ENCODE measurements at regions not wholly inside any gene's neighbourhood (a gene's known extent, or its start where the extent isn't known, plus 50 kb on each side); places are given as distances from the start of the nearest gene placed in this dataset.

- H3K4me2 ChIP-seq: no peak overlapping the region
- H3K9ac ChIP-seq: no peak overlapping the region
- no peaks in the 10 kb centered on the region for H3K4me1 ChIP-seq
- Mint-ChIP-seq H3K9me3 (peaks cover 4% of the 10 kb centered on the region), H3K27me3 (ENCODE audit: insufficient read depth, low read depth) (peaks cover 2% of the 10 kb centered on the region), H3K4me1 (peaks cover 13% of the 10 kb centered on the region), H3K36me3 (no peaks in the 10 kb centered on the region), H3K4me3 (no peak overlapping the region), H3K27ac (peak overlapping the region; percentile 65)
- no peaks in the 10 kb centered on the region for H3K36me3 ChIP-seq
- no peaks in the 10 kb centered on the region for H4K20me1 ChIP-seq (ENCODE audit: low read depth)
- no peak overlapping the region for H3K27ac ChIP-seq
- peak; percentile 16 for DNase-seq (ENCODE audit: low spot score)
- no peaks in the 10 kb centered on the region for H3K9me3 ChIP-seq (ENCODE audit: low read depth)
- H3F3A ChIP-seq (ENCODE audit: low read depth): no peaks in the 10 kb centered on the region
- TF ChIP-seq EZH2 (IDR thresholded peaks at IDR 0.05): no peak
- TF ChIP-seq EZH2phosphoT487 (IDR thresholded peaks at IDR 0.05): no peak
- TF ChIP-seq, protein P1, sequence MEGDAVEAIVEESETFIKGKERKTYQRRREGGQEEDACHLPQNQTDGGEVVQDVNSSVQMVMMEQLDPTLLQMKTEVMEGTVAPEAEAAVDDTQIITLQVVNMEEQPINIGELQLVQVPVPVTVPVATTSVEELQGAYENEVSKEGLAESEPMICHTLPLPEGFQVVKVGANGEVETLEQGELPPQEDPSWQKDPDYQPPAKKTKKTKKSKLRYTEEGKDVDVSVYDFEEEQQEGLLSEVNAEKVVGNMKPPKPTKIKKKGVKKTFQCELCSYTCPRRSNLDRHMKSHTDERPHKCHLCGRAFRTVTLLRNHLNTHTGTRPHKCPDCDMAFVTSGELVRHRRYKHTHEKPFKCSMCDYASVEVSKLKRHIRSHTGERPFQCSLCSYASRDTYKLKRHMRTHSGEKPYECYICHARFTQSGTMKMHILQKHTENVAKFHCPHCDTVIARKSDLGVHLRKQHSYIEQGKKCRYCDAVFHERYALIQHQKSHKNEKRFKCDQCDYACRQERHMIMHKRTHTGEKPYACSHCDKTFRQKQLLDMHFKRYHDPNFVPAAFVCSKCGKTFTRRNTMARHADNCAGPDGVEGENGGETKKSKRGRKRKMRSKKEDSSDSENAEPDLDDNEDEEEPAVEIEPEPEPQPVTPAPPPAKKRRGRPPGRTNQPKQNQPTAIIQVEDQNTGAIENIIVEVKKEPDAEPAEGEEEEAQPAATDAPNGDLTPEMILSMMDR (IDR thresholded peaks at IDR 0.05): peak; percentile 31
- peaks cover 9% of the 10 kb centered on the region for H3K27me3 ChIP-seq
- H3K4me3 ChIP-seq: no peak overlapping the region
- H2AFZ ChIP-seq (replicated peaks): no peak overlapping the region
- H3K79me2 ChIP-seq (ENCODE audit: low read depth): no peaks in the 10 kb centered on the region
Measured at GRCh38 chr6:166712286-166713228, 85.5 kb upstream of the RPS6KA2 start.

DNA sequence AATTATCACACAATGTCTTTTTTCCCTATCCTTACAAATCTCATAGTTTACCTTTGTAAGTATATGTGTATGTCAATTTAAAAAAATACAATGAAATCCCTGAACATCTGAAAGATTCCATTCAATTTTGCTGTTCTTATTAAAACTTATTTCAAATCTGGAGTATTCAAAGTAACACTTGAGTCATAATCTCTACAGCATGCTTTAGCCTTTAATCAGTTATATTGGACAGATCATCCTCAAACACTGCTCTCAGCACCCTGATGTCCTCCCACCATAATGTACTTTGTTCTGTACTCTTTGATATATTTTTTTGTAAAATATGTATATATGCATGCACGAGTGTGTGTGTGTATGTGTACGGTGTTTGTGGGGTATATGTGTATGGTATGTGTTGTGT lies 83.0 kb upstream of the RPS6KA2 start:
- H3K4me3 Mint-ChIP-seq: no peak overlapping the region

DNA sequence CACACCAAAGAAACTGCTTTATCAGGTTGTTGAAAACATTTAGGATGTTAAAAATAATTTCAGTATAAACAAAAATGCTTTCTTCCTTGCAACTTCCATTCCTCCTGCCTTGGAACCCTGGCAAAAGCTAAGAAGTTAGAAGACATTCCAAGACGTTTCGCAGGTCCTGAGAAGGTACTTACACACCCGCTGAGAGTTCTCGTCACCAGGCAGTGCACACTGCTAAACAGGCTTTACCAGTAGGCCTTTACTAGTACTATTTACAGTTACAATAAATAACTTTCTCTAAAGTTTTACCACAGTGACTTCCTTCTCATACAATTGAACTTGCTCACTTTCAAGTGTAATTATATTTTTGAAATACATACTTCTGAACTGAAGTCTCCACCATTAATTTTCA lies 81.4 kb upstream of the RPS6KA2 start:
- DNase-seq (ENCODE audit: low spot score): no peak
- H3K27ac Mint-ChIP-seq: no peak overlapping the region
- Histone ChIP-seq H2AFZ (replicated peaks) (no peak overlapping the region), H3K9ac (no peak overlapping the region), H3K36me3 (no peaks in the 10 kb centered on the region), H4K20me1 (ENCODE audit: low read depth) (no peaks in the 10 kb centered on the region), H3K4me1 (no peaks in the 10 kb centered on the region), H3K4me2 (no peak overlapping the region), H3K27ac (no peak overlapping the region), H3K79me2 (ENCODE audit: low read depth) (no peaks in the 10 kb centered on the region), H3K4me3 (no peak overlapping the region), H3K9me3 (ENCODE audit: low read depth) (no peaks in the 10 kb centered on the region), H3K27me3 (peaks cover 14% of the 10 kb centered on the region), H3F3A (ENCODE audit: low read depth) (no peaks in the 10 kb centered on the region)
- peaks cover 4% of the 10 kb centered on the region for H3K9me3 Mint-ChIP-seq
- no peak overlapping the region for H3K4me3 Mint-ChIP-seq
- TF ChIP-seq, protein P1 (IDR thresholded peaks at IDR 0.05): no peak
- no peak for TF ChIP-seq EZH2 (IDR thresholded peaks at IDR 0.05)
- TF ChIP-seq EZH2phosphoT487 (IDR thresholded peaks at IDR 0.05): no peak
- no peaks in the 10 kb centered on the region for H3K36me3 Mint-ChIP-seq
- no peaks in the 10 kb centered on the region for H3K27me3 Mint-ChIP-seq (ENCODE audit: insufficient read depth, low read depth)
- peaks cover 14% of the 10 kb centered on the region for H3K4me1 Mint-ChIP-seq

More for the DNA sequence above, 83.0 kb upstream of the RPS6KA2 start:
- no peak for TF ChIP-seq EZH2 (IDR thresholded peaks at IDR 0.05)
- TF ChIP-seq EZH2phosphoT487 (IDR thresholded peaks at IDR 0.05): no peak
- TF ChIP-seq, protein P1 (IDR thresholded peaks at IDR 0.05): no peak
- Mint-ChIP-seq H3K27ac (no peak overlapping the region), H3K4me1 (peaks cover 15% of the 10 kb centered on the region), H3K27me3 (ENCODE audit: insufficient read depth, low read depth) (peaks cover 2% of the 10 kb centered on the region), H3K9me3 (peaks cover 4% of the 10 kb centered on the region), H3K36me3 (no peaks in the 10 kb centered on the region)
- Histone ChIP-seq H3F3A (ENCODE audit: low read depth) (no peaks in the 10 kb centered on the region), H3K4me2 (no peak overlapping the region), H3K9me3 (ENCODE audit: low read depth) (no peaks in the 10 kb centered on the region), H3K9ac (no peak overlapping the region), H4K20me1 (ENCODE audit: low read depth) (no peaks in the 10 kb centered on the region), H3K4me3 (no peak overlapping the region), H3K4me1 (no peaks in the 10 kb centered on the region), H3K36me3 (no peaks in the 10 kb centered on the region), H2AFZ (replicated peaks) (no peak overlapping the region), H3K27ac (no peak overlapping the region), H3K27me3 (peaks cover 14% of the 10 kb centered on the region), H3K79me2 (ENCODE audit: low read depth) (no peaks in the 10 kb centered on the region)
- DNase-seq (ENCODE audit: low spot score): no peak

All from neural progenitor cell (in vitro differentiated cells).